ENCODE measurements at regions not wholly inside any gene's neighbourhood (a gene's known extent, or its start where the extent isn't known, plus 50 kb on each side); places are given as distances from the start of the nearest gene placed in this dataset.

GRCh38 chr7:85883-86515, 106.4 kb upstream of the FAM20C start:
- intact Hi-C loops (cut with DNase I; ENCODE audit: low total_unique reads) = no loop called here
- H3K36me3 ChIP-seq = no peaks in the 10 kb centered on the region
- H3K9me3 ChIP-seq = no peaks in the 10 kb centered on the region
- in situ Hi-C loops (cut with MboI; ENCODE audit: low sequenced_read_pairs in 4 of 4) = no loop called here
- no peak for DNase-seq
- no peaks in the 10 kb centered on the region for H3K27me3 ChIP-seq
- TF ChIP-seq, protein P1, sequence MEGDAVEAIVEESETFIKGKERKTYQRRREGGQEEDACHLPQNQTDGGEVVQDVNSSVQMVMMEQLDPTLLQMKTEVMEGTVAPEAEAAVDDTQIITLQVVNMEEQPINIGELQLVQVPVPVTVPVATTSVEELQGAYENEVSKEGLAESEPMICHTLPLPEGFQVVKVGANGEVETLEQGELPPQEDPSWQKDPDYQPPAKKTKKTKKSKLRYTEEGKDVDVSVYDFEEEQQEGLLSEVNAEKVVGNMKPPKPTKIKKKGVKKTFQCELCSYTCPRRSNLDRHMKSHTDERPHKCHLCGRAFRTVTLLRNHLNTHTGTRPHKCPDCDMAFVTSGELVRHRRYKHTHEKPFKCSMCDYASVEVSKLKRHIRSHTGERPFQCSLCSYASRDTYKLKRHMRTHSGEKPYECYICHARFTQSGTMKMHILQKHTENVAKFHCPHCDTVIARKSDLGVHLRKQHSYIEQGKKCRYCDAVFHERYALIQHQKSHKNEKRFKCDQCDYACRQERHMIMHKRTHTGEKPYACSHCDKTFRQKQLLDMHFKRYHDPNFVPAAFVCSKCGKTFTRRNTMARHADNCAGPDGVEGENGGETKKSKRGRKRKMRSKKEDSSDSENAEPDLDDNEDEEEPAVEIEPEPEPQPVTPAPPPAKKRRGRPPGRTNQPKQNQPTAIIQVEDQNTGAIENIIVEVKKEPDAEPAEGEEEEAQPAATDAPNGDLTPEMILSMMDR (IDR thresholded peaks at IDR 0.05 in 4 of 5, conservative IDR thresholded peaks at IDR 0.05 in 1 of 5) = no peak
- no peak for TF ChIP-seq POLR2A (IDR thresholded peaks at IDR 0.05)
- no peak overlapping the region for H3K27ac ChIP-seq
- ATAC-seq = no peak
- H3K4me3 ChIP-seq = no peak overlapping the region
- peaks cover 12 to 20% of the 10 kb centered on the region in 2 donors for H3K4me1 ChIP-seq

- Histone ChIP-seq H3K27ac (no peak overlapping the region), H3K27me3 (no peaks in the 10 kb centered on the region), H3K36me3 (no peaks in the 10 kb centered on the region), H3K9me3 (no peaks in the 10 kb centered on the region), H3K4me3 (no peak overlapping the region), H3K4me1 (peaks cover 12 to 20% of the 10 kb centered on the region in 2 donors)
- DNase-seq (no peak), ATAC-seq (no peak)
- in situ Hi-C loops (cut with MboI; ENCODE audit: low sequenced_read_pairs in 4 of 4) = no loop called here
- intact Hi-C loops (cut with DNase I; ENCODE audit: low total_unique reads) = no loop called here
- TF ChIP-seq, protein P1 (IDR thresholded peaks at IDR 0.05 in 4 of 5, conservative IDR thresholded peaks at IDR 0.05 in 1 of 5) = no peak
- TF ChIP-seq POLR2A (IDR thresholded peaks at IDR 0.05) = no peak
These were observed 105.7 kb upstream of the FAM20C start for GRCh38 chr7:86629-87028.

- intact Hi-C loops (cut with DNase I; ENCODE audit: low total_unique reads) (no loop called here), in situ Hi-C loops (cut with MboI; ENCODE audit: low sequenced_read_pairs in 4 of 4) (no loop called here)
- Histone ChIP-seq H3K9me3 (no peaks in the 10 kb centered on the region), H3K27me3 (no peaks in the 10 kb centered on the region), H3K36me3 (no peaks in the 10 kb centered on the region), H3K27ac (no peak overlapping the region), H3K4me1 (peaks cover 12 to 20% of the 10 kb centered on the region in 2 donors), H3K4me3 (no peak overlapping the region)
- no peak for TF ChIP-seq POLR2A (IDR thresholded peaks at IDR 0.05)
- TF ChIP-seq, protein P1 (IDR thresholded peaks at IDR 0.05 in 4 of 5, conservative IDR thresholded peaks at IDR 0.05 in 1 of 5) = no peak
- DNase-seq = no peak
- ATAC-seq = no peak
These were observed 105.3 kb upstream of the FAM20C start for GRCh38 chr7:87047-87446.

GRCh38 chr7:87671-88070, 104.7 kb upstream of the FAM20C start:
- no peak for ATAC-seq
- peaks cover 12 to 20% of the 10 kb centered on the region in 2 donors for H3K4me1 ChIP-seq

More at GRCh38 chr7:87671-88070, 104.7 kb upstream of the FAM20C start:
- DNase-seq = no peak
- H3K27me3 ChIP-seq = no peaks in the 10 kb centered on the region
- H3K9me3 ChIP-seq = no peaks in the 10 kb centered on the region
- no peaks in the 10 kb centered on the region for H3K36me3 ChIP-seq
- TF ChIP-seq, protein P1 (IDR thresholded peaks at IDR 0.05 in 4 of 5, conservative IDR thresholded peaks at IDR 0.05 in 1 of 5) = no peak
- TF ChIP-seq POLR2A (IDR thresholded peaks at IDR 0.05) = no peak
- no peak overlapping the region for H3K4me3 ChIP-seq
- intact Hi-C loops (cut with DNase I; ENCODE audit: low total_unique reads) (no loop called here), in situ Hi-C loops (cut with MboI; ENCODE audit: low sequenced_read_pairs in 4 of 4) (no loop called here)
- H3K27ac ChIP-seq = no peak overlapping the region

All from gastrocnemius medialis (tissue), 4 donors.